HepG2 (cell line): ENCODE measurements at regions not wholly inside any gene's neighbourhood (a gene's known extent, or its start where the extent isn't known, plus 50 kb on each side); places are given as distances from the start of the nearest gene placed in this dataset.

Experiments used
- ATAC-seq: fragments of 200-7000 bp; cut with Tn5 transposase; 3 replicates; pipeline ENCODE4 v1.9.1; 2020; ENCODE audit warnings: mild to moderate bottlenecking, moderate library complexity
- BruUV-seq: library from RNA; stranded (reverse); fragments of 400-500 nt; replicated peaks from 2 replicates; lab custom pipeline; 2021; lab: Mats Ljungman, UMichigan
- CTCF ChIA-PET: fragments of 300-600 bp; formaldehyde crosslinking; extraction: SDS; loops from one replicate; lab custom pipeline; 2021; ENCODE audit warnings: low total read pairs, inconsistent platforms, low intra/inter-chr PET ratio; lab: Yijun Ruan, JAX
- POLR2A ChIA-PET: fragments of 350-600 bp; sonication (Branson Sonifier 250); formaldehyde crosslinking; loops from one replicate; lab custom pipeline; 2020; ENCODE audit warnings: antibody characterized with exemption, inconsistent platforms; lab: Yijun Ruan, JAX
- DNase-seq: peaks from one replicate; pipeline ENCODE4 v3.0.0-alpha.2; 2015; ENCODE audit warnings: low spot score
- FAIRE-seq: peaks from 3 replicates; lab custom pipeline; 2011; peaks lifted over from hg19 to GRCh38; lab: Jason Lieb, UNC
- H2AFZ ChIP-seq: one replicate; pipeline ENCODE4 v1.6.1; 2011; ENCODE audit warnings: low read length, inconsistent platforms
- H3K27ac ChIP-seq: fragments of 300-600 bp; 3 replicates; pipeline ENCODE4 v1.8.0; 2011; ENCODE audit warnings: mixed run types, mild to moderate bottlenecking, mixed read lengths, low read length, inconsistent platforms; ENCODE audit not compliant: insufficient read depth; ENCODE audit errors: extremely low read length
- H3K27me3 ChIP-seq, 2 experiments: fragments of 200-600 bp in 1 of 2; 2 replicates in 1 of 2; 3 replicates in 1 of 2; pipeline versions ENCODE4 v1.6.0 to v1.8.0; 2011; ENCODE audit warnings: low read length in 2 of 2, mild to moderate bottlenecking in 2 of 2, moderate library complexity in 2 of 2, inconsistent platforms in 1 of 2; ENCODE audit not compliant: insufficient read depth in 2 of 2, control insufficient read depth in 1 of 2
- H3K36me3 ChIP-seq, 2 experiments: fragments of 200-600 bp in 1 of 2; replicated peaks in 1 of 2; 2 replicates in 1 of 2; 3 replicates in 1 of 2; pipeline versions ENCODE4 v1.5.1 to v1.8.0; 2011; ENCODE audit warnings: low read length in 2 of 2, inconsistent platforms in 1 of 2; ENCODE audit not compliant: insufficient read depth in 2 of 2, control insufficient read depth in 1 of 2
- H3K4me1 ChIP-seq: 2 replicates; pipeline ENCODE4 v1.5.1; 2012; ENCODE audit warnings: low read length, inconsistent platforms; ENCODE audit not compliant: insufficient read depth
- H3K4me2 ChIP-seq: 2 replicates; pipeline ENCODE4 v1.6.0; 2011; ENCODE audit warnings: low read depth, low read length, inconsistent platforms
- H3K4me3 ChIP-seq, 3 experiments: fragments of 200-600 bp in 1 of 3; sonication (generic), shearing (Covaris generic) in 1 of 3; replicated peaks in 1 of 3; 2 replicates each; pipeline ENCODE4 v1.5.1; 2011 to 2016; ENCODE audit warnings: low read length in 3 of 3, inconsistent platforms in 2 of 3, low read depth in 2 of 3, mild to moderate bottlenecking in 2 of 3, control low read depth in 1 of 3, mixed read lengths in 1 of 3; ENCODE audit not compliant: insufficient read depth in 1 of 3
- H3K79me2 ChIP-seq: one replicate; pipeline ENCODE4 v1.6.1; 2011; ENCODE audit warnings: low read length, inconsistent platforms; ENCODE audit not compliant: insufficient read depth
- H3K9ac ChIP-seq: 2 replicates; pipeline ENCODE4 v1.6.0; 2011; ENCODE audit warnings: mild to moderate bottlenecking, low read depth, low read length, inconsistent platforms; ENCODE audit not compliant: insufficient read depth
- H3K9me3 ChIP-seq: 2 replicates; pipeline ENCODE4 v1.5.1; 2012; ENCODE audit warnings: mild to moderate bottlenecking, low read length
- H4K20me1 ChIP-seq: 2 replicates; pipeline ENCODE4 v1.6.0; 2011; ENCODE audit warnings: inconsistent platforms, mild to moderate bottlenecking, low read length, moderate library complexity; ENCODE audit not compliant: insufficient read depth
- ERF ChIP-seq: IDR thresholded peaks from 2 replicates; pipeline ENCODE4 v1.6.1; 2018; ENCODE audit warnings: missing biosample characterization, missing genetic modification reagents
- GATAD1 ChIP-seq: IDR thresholded peaks from 2 replicates; pipeline ENCODE4 v1.6.1; 2016; ENCODE audit warnings: missing genetic modification reagents, missing compliant biosample characterization
- HHEX ChIP-seq: IDR thresholded peaks from 2 replicates; pipeline ENCODE4 v1.6.1; 2016; ENCODE audit warnings: control low read depth
- IRX3 ChIP-seq: sonication (generic); formaldehyde crosslinking; IDR thresholded peaks from 2 replicates; pipeline ENCODE4 v1.8.1; 2023; ENCODE audit warnings: mild to moderate bottlenecking, low read depth, missing genetic modification reagents, borderline replicate concordance
- MYNN ChIP-seq: sonication (generic); formaldehyde crosslinking; IDR thresholded peaks from 2 replicates; pipeline ENCODE4 v1.4.0; 2020; ENCODE audit warnings: mild to moderate bottlenecking, low read depth, missing genetic modification reagents
- NR2F1 ChIP-seq, 2 experiments: fragments of 450-650 bp in 1 of 2; formaldehyde crosslinking in 1 of 2; IDR thresholded peaks; 2 replicates each; pipeline versions ENCODE4 v1.5.0 to v1.6.1; 2016 to 2020; ENCODE audit warnings: mild to moderate bottlenecking in 1 of 2, missing compliant biosample characterization in 1 of 2, missing genetic modification reagents in 1 of 2, moderate library complexity in 1 of 2
- NR2F6 ChIP-seq, 2 experiments: IDR thresholded peaks; 2 replicates each; pipeline ENCODE4 v1.6.1; 2016; ENCODE audit warnings: antibody characterized with exemption in 1 of 2, mild to moderate bottlenecking in 1 of 2
- STAG1 ChIP-seq: sonication (generic); formaldehyde crosslinking; IDR thresholded peaks from 2 replicates; pipeline ENCODE4 v1.4.0; 2020; ENCODE audit warnings: missing genetic modification reagents
- SUZ12 ChIP-seq: fragments of 150-350 bp; IDR thresholded peaks from 2 replicates; pipeline ENCODE4 v1.6.1; 2014; ENCODE audit warnings: low read depth, low read length
- ZNF296 ChIP-seq: sonication (generic); formaldehyde crosslinking; conservative IDR thresholded peaks from 2 replicates; pipeline ENCODE4 v1.5.0; 2020; ENCODE audit warnings: mild to moderate bottlenecking, missing genetic modification reagents
- ZNF432 ChIP-seq: sonication (generic); formaldehyde crosslinking; IDR thresholded peaks from 2 replicates; pipeline ENCODE4 v1.5.0; 2020; ENCODE audit warnings: missing genetic modification reagents, mild to moderate bottlenecking, borderline replicate concordance
- ZNF543 ChIP-seq: sonication (generic); formaldehyde crosslinking; IDR thresholded peaks from 2 replicates; pipeline ENCODE4 v1.4.0; 2020; ENCODE audit warnings: mild to moderate bottlenecking, missing genetic modification reagents
- ZNF569 ChIP-seq: sonication (generic); formaldehyde crosslinking; IDR thresholded peaks from 2 replicates; pipeline ENCODE4 v1.5.0; 2020; ENCODE audit warnings: mild to moderate bottlenecking, missing genetic modification reagents, moderate library complexity, borderline replicate concordance
- ZNF580 ChIP-seq: IDR thresholded peaks from 2 replicates; pipeline ENCODE4 v1.6.1; 2016; ENCODE audit warnings: low read depth, borderline replicate concordance
- ZNF746 ChIP-seq: sonication (generic); formaldehyde crosslinking; IDR thresholded peaks from 2 replicates; pipeline ENCODE4 v1.8.0; 2022; ENCODE audit warnings: mild to moderate bottlenecking, missing genetic modification reagents
- WGBS: methylation state at CpG from one replicate; pipeline ENCODE4 v1.1.6; 2017; ENCODE audit warnings: low lambda C conversion rate; 5-methylcytosine and 5-hydroxymethylcytosine counted together
- in situ Hi-C: cut with HindIII; loops from 2 replicates; pipeline ENCODE4 v1.10.0; 2017; ENCODE audit warnings: low pct_unique_long_range_greater_than_20kb; ENCODE audit not compliant: extremely low pct_ligation_motif_present
- intact Hi-C: fragments of 100-400 bp; cut with micrococcal nuclease; formaldehyde crosslinking; loops from one replicate; pipeline ENCODE4 v1.10.0; 2022; ENCODE audit not compliant: unreplicated experiment
- TF ChIP-seq, protein P1 (sequence below): sonication (generic); formaldehyde crosslinking; IDR thresholded peaks from 2 replicates; pipeline ENCODE4 v1.5.0; 2020; ENCODE audit warnings: mild to moderate bottlenecking, missing genetic modification reagents
- TF ChIP-seq, protein P2 (sequence below): sonication (generic); formaldehyde crosslinking; IDR thresholded peaks from 2 replicates; pipeline ENCODE4 v1.4.0; 2020; ENCODE audit warnings: missing genetic modification reagents

DNA sequence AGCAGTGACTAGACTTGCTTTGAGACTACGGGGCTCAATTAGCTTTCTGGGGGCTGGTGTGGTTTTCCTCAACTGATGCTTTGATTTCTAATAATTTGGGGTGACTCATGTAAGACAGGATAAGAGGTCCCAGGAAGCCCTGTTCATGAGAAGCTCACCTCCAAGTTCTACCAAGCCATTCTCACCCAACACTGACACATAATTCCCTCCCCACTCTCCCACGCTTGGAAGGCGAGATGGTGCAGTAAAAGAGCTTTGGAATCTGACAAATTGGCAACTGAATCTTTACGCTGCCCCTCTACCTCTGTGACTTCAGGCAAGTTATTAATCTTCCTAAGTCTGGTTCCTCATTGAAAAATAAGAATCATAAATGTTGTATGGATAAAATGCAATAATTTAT is 299.1 kb upstream of the DUSP10 start:
- Histone ChIP-seq H3K36me3 (no peaks in the 10 kb centered on the region), H3K9me3 (no peaks in the 10 kb centered on the region), H3K79me2 (no peaks in the 10 kb centered on the region), H3K9ac (no peak overlapping the region), H3K27me3 (0 out of 5 replicates have a peak, but pooled peaks cover 0 to 5% of the 10 kb centered on the region in 2 experiments), H3K4me3 (no peak overlapping the region), H2AFZ (no peak overlapping the region), H3K27ac (no peak overlapping the region), H4K20me1 (no peaks in the 10 kb centered on the region), H3K4me2 (no peak overlapping the region), H3K4me1 (no peaks in the 10 kb centered on the region)
- 28% methylated on average over 4 of the region's 4 CpGs for WGBS
- no peak for TF ChIP-seq ZNF432 (CRISPR knock-in tag)
- TF ChIP-seq IRX3 (CRISPR knock-in tag): no peak
- no peak for TF ChIP-seq STAG1 (CRISPR knock-in tag)
- TF ChIP-seq ZNF543 (CRISPR knock-in tag): no peak
- TF ChIP-seq, protein P1, sequence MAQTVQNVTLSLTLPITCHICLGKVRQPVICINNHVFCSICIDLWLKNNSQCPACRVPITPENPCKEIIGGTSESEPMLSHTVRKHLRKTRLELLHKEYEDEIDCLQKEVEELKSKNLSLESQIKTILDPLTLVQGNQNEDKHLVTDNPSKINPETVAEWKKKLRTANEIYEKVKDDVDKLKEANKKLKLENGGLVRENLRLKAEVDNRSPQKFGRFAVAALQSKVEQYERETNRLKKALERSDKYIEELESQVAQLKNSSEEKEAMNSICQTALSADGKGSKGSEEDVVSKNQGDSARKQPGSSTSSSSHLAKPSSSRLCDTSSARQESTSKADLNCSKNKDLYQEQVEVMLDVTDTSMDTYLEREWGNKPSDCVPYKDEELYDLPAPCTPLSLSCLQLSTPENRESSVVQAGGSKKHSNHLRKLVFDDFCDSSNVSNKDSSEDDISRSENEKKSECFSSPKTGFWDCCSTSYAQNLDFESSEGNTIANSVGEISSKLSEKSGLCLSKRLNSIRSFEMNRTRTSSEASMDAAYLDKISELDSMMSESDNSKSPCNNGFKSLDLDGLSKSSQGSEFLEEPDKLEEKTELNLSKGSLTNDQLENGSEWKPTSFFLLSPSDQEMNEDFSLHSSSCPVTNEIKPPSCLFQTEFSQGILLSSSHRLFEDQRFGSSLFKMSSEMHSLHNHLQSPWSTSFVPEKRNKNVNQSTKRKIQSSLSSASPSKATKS (CRISPR knock-in tag): no peak
- intact Hi-C loops (no loop called here), in situ Hi-C loops (no loop called here)
- ATAC-seq: no peak
- ChIA-PET CTCF (no interaction called here), POLR2A (no interaction called here)
- FAIRE-seq: no peak
- BruUV-seq: no TSS peak
- no peak for DNase-seq

- no peak overlapping the region for H3K4me3 ChIP-seq
- H3K79me2 ChIP-seq: no peaks in the 10 kb centered on the region
- ATAC-seq: no peak
- H3K9ac ChIP-seq: no peak overlapping the region
- no peak for DNase-seq
- H3K9me3 ChIP-seq: no peaks in the 10 kb centered on the region
- no peaks in the 10 kb centered on the region for H3K4me1 ChIP-seq
- no peaks in the 10 kb centered on the region for H3K36me3 ChIP-seq
- H3K27me3 ChIP-seq: 0 out of 5 replicates have a peak, but pooled peaks cover 0 to under 1% of the 10 kb centered on the region in 2 experiments
- no peak overlapping the region for H2AFZ ChIP-seq
- ChIA-PET POLR2A (no interaction called here), CTCF (no interaction called here)
- in situ Hi-C loops: no loop called here
- H3K27ac ChIP-seq: no peak overlapping the region
- H4K20me1 ChIP-seq: no peaks in the 10 kb centered on the region
- no peak overlapping the region for H3K4me2 ChIP-seq
- intact Hi-C loops: no loop called here
- FAIRE-seq: no peak
- 34% methylated on average over 11 of the region's 11 CpGs for WGBS
- BruUV-seq: no TSS peak
- TF ChIP-seq, protein P2, sequence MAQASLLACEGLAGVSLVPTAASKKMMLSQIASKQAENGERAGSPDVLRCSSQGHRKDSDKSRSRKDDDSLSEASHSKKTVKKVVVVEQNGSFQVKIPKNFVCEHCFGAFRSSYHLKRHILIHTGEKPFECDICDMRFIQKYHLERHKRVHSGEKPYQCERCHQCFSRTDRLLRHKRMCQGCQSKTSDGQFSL (CRISPR knock-in tag): no peak
- TF ChIP-seq ERF (CRISPR knock-in tag) (no peak), NR2F6 (IDR thresholded peaks at IDR 0.05) (no peak), NR2F6 (CRISPR knock-in tag; IDR thresholded peaks at IDR 0.05) (no peak), HHEX (no peak), ZNF746 (no peak), GATAD1 (CRISPR knock-in tag) (no peak), NR2F1 (CRISPR knock-in tag; IDR thresholded peaks at IDR 0.05) (no peak), SUZ12 (no peak), STAG1 (CRISPR knock-in tag) (no peak), ZNF296 (no peak), MYNN (CRISPR knock-in tag) (no peak), ZNF569 (CRISPR knock-in tag) (no peak), ZNF580 (CRISPR knock-in tag) (no peak)
Observed at GRCh38 chr1:222040121-222040805, 298.4 kb upstream of the DUSP10 start.
